NCI-H226 (cell line): ENCODE measurements at regions not wholly inside any gene's neighbourhood (a gene's known extent, or its start where the extent isn't known, plus 50 kb on each side); places are given as distances from the start of the nearest gene placed in this dataset.

Source experiments
- DNase-seq: peaks from one replicate; pipeline ENCODE4 v3.0.0-alpha.2; 2015

DNA sequence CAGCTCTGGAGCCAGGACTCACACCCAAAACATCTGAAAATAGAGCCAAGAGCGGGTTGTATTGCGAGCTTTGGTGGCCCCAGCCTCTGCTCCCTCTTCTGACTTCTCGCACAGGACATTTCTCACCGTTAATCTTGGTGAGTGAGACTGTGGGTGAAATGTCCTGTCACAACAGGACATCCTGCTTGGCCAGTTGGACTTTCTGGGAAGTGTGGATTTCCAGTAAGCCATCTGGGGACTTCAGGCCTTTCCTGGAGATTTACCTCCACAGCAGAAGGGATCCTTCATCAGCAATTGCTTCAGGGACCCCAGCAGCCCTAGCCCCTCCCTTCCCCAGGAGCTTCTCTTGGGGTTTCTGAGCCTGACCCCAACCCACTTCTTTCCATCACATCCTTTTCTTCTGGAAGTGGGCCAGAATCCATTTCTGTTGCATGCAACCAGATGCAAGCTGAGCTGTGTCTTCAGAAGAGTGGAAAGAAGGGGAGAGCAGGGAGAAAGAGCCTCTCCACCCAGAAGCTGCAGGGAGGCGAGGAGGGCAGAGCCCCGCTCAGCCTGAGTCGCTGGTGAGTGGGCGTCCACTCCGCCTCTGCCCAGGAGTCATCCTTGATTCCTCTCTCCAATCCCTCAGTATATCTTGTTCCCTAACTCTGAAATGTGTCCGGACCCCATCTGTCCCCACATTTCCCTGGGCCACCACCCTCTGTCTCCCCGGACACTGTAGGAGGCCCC, 50.3 kb upstream of the GADD45G start:
- DNase-seq: no peak

GRCh38 chr9:89553451-89554010, 51.3 kb upstream of the GADD45G start:
- DNase-seq: no peak

DNA sequence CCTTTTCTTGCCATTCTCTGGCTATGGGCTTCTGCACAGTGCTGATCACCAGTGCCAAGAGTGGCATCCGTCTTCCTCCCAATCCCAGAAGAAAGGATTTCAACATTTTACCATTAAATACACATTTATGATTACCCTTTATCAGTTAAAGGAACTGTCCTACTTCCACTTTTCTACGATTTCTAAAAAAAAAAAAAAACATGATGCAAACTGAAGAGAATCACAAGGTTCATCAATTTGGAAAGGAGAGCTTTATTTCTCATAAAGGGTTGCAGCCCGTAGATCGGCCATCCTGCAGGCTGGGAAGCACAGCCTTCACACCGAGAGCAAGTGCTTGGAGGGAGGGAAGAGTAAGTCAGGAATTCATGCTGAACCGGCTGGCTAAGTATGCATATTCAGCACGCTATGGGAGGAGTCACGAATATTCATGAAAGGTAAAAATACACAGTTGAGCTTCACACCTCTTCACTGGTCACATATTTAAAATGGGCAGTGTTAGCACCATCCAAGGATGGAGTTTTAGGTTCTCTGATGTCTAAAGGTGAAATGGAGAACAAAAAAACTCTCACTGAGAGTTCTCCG, 52.5 kb upstream of the SEMA4D start:
- DNase-seq: no peak

GRCh38 chr9:89549031-89549644, 51.2 kb upstream of the SEMA4D start:
- peak; percentile 52 for DNase-seq

DNA sequence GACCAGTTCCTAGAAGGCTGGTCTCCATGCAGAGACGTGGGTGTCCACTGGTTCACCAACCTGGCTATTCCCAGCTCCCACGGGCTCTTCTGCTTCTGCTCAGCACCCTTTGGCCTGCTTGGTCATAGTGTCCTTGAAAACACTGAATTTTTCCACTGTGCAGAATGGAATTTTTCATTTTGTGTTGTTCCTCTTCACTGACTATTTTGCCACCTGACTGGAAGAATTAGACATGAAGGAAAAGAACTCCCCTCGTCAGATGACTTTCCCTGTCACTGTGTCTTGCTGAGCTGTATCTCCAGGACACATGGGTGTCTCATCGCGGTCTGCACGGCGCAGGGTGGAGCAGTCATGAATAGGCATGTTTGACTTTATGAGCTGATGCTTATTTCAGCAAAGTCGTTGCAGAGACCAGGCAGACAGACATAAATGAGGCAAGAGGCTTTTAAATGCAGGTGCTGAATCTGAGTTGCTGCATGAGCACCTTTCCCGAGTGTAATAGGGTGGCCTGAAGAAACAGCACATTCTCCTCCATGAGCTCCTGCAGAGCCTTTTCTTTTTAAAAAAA, 50.2 kb upstream of the SEMA4D start:
- no peak for DNase-seq
